NCI-H146 (cell line): ENCODE measurements at regions not wholly inside any gene's neighbourhood (a gene's known extent, or its start where the extent isn't known, plus 50 kb on each side); places are given as distances from the start of the nearest gene placed in this dataset.
"Not testable (repeated sequence)": the region's sequence is repeated elsewhere in the genome, so short reads cannot be mapped to it uniquely, and the experiment has no call there.

ENCODE experiments used
- DNase-seq: peaks from one replicate; lab custom pipeline; 2025; lab: John Stamatoyannopoulos, UW

DNA sequence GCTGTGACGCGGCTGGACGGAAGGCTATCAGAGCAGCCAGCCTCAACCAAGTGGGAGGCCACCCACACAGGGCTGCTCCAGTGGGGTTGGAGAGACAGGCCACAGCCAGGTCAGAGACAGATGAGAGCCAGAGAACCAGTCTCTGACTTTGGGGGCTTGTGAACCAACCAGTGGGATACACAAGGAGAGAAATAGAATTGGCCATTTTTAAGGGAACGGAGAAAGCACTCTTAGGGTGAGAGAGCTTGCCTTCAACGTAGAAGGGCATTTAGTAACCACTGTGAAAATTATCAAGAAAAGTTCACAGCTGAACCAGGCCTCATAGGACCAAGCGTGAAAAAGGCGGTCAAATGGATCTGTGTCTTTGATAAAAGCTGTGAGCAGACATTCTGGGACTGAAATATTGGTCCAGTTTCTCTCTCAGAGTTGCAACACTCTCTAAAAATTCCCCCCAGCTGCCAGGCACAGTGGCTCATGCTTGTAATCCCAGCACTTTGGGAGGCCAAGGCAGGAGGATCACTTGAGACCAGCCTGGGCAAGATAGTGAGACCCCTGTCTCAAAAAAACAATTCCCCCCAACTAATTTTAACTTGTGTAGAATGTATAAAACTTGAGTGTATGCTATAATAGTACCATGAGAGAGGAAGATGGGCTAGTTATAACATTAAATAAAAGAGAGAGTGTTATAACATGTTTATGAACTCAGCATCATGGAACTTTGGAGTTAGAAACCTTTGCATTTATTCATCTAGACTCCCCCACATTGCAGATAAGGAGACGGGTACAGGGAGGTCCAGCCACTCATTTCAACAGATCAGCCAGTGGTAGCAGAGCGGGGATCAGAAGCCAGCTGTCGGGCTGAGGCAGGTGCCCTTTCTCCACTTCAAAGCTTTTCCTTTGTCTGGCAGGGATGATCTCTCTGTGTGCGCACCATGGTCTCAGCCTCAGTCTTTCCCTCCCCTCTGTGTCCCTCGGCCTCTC is 132.2 kb downstream of the NPIPB11 start:
- not testable (repeated sequence) for DNase-seq

DNA sequence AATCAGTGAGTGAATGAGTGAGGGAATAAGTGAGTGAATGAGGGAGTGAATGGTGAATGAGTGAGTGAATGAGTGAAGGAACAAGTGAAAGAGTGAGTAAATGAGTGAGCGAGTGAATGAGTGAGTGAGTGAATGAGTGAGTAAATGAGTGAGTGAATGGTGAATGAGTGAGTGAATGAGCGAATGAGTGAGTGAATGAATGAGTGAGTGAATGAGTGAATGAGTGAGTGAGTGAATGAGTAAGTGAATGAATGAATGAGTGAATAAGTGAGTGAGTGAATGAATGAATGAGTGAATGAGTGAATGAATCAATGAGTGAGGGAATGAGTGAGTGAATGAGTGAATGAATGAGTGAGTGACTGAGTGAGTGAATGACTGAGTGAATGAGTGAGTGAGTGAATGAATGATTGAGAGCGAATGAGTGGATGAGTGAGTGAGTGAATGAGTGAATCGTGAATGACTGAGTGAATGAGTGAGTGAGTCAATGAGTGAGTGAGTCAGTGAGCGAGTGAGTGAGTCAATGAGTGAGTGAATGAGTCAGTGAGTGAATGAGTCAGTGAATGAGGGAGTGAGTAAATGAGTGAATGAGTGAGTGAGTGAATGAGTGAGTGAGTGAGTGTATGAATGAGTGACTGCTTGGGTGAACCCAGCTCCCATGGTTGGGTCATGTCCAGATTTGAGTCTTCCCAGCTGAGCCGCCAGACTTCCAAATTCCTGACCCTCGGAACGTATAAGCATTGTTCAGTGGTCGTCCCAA is 133.0 kb downstream of the NPIPB11 start:
- not testable (repeated sequence) for DNase-seq

GRCh38 chr16:29271721-29272675 is 134.5 kb downstream of the NPIPB11 start:
- not testable (repeated sequence) for DNase-seq

DNA sequence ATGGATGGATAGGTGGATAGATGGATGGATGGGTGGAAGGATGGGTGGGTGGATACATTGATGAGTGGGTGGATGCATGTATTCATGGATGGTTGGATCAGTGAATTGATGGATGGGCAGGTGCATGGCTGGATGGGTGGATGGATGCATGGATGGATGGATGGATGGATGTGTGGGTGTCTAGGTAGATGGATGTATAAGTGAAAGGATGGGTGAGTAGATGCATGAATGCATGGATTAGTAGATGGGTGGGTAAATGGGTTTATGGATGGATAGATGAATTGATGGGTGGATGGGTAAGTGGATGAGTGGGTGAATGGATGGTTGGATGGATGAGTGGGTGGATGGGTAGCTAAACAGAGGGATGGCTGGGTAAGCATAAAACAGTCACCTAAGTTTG is 135.6 kb downstream of the NPIPB11 start:
- DNase-seq, result not testable (repeated sequence)

GRCh38 chr16:29270033-29270432 is 136.5 kb downstream of the NPIPB11 start:
- DNase-seq, result not testable (repeated sequence)

- not testable (repeated sequence) for DNase-seq
Observed at GRCh38 chr16:29269192-29269811, 137.2 kb downstream of the NPIPB11 start.

DNA sequence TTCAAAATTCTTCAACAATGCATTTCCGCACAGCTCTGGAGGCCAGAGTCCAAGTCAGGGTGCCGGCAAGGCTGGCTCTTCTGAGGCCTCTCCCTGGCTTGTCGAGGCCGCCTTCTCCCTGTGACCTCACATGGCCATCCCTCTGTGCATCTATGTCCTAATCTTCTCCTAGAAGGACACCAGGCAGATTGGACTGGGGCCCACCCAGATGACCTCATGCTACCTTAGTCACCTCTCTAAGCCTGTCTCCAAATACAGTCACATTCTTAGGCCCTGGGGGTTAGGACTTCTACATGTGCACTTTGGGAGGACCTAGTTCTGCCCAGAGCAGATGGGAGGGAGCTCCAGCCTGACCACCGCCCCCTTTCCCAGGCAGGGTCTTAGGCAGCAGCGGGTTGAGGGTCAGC is 137.7 kb downstream of the NPIPB11 start:
- not testable (repeated sequence) for DNase-seq

GRCh38 chr16:29268348-29268747 is 138.2 kb downstream of the NPIPB11 start:
- DNase-seq, result not testable (repeated sequence)

DNA sequence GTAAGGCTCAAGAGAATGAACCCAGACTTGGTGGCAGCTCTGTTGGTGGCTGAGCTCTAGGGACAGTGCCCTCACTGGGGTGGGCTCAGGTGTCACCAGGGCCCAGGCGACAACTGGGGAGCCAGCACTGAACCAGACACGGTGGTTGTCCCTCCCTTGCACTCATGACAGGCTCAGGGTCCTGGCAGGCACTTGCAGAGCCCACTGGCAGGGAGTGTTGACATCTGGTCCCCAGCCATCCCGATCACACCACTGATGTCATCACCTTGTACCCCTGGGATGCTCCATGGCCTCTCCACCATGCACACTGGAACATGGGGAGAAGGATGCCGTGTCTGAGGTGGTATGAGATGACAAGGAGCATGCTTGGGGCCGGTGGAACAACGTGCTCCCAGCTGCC is 138.6 kb downstream of the NPIPB11 start:
- not testable (repeated sequence) for DNase-seq

DNA sequence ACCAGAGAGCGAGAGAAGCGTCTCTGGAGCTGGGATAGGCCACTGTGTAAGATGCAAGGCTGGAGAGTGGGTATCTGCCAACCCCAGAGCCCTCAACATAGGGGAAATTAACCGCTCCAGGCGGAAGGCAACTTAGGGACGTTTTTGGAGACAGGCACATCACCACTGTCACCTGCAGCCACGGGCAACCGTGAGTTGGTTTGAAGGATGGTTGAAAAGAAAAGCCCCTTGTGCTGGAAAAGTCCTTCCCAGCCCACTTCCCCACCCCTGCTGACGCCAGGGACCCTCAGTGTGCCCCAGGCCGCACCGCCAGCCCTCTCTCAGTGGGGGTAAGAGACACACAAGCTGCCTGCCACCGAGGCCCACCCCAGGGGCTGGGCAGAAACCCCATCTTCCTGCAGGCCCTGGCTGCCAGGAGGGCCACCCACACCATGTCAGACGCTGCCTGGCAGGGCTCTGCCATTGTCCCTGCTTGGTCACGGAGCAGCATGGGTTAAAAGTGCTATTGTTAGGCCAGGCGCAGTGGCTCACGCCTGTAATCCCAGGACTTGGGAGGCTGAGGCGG is 139.4 kb downstream of the NPIPB11 start:
- not testable (repeated sequence) for DNase-seq

DNA sequence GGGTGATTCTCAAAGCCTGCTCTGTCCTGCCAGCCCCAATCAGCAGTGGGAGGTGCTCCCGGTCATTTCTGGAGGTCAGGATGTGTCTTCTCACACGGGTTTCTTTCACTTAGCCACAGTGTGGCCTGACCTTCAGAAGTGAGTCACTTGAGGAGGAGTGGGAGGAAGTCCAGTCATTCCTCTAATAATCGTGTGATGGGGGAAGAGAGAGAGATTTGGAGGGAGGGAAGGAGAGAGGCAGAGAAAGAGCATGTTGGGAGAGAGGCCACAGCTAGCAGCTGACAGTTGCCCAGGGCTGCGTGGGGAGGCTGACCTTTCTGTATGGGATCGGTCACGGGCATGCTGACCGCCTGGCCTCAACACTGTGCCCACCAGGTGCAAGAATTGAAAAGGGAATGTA is 139.9 kb downstream of the NPIPB11 start:
- not testable (repeated sequence) for DNase-seq

DNA sequence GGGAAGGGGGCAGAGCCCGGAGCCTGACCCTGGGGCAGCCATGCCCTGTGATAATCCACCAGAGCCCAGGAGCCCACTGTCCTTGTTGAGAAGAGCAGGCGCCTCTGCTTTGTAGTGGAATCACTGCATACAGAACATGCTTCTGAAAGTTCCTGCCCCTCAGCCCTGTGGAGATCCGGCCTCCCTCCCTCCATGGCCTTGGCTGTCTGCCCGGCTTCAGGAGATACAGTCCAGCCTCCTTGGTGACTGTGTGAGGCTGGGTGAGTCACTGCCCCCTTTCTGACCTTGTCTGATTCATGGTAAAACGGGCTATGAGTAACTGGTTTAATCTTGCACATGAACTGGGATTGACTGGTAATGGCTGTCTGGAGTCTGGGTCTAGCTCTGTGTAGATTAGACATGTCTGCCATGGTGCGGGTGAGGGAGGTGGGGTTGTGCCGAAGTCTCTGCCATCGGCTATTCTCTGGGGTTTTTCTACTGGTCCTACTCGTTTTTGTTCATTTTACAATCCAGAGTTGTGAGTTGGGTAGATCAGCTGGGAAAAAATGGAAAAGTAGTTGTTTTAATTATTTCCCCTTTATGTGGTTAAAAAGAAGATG is 141.2 kb downstream of the NPIPB11 start:
- DNase-seq, result not testable (repeated sequence)

- not testable (repeated sequence) for DNase-seq
Observed at GRCh38 chr16:29264080-29264837, 142.3 kb downstream of the NPIPB11 start.

GRCh38 chr16:29262725-29263124 is 143.8 kb downstream of the NPIPB11 start:
- DNase-seq, result not testable (repeated sequence)

- not testable (repeated sequence) for DNase-seq
Observed at GRCh38 chr16:29261427-29262248, 144.9 kb downstream of the NPIPB11 start.

DNA sequence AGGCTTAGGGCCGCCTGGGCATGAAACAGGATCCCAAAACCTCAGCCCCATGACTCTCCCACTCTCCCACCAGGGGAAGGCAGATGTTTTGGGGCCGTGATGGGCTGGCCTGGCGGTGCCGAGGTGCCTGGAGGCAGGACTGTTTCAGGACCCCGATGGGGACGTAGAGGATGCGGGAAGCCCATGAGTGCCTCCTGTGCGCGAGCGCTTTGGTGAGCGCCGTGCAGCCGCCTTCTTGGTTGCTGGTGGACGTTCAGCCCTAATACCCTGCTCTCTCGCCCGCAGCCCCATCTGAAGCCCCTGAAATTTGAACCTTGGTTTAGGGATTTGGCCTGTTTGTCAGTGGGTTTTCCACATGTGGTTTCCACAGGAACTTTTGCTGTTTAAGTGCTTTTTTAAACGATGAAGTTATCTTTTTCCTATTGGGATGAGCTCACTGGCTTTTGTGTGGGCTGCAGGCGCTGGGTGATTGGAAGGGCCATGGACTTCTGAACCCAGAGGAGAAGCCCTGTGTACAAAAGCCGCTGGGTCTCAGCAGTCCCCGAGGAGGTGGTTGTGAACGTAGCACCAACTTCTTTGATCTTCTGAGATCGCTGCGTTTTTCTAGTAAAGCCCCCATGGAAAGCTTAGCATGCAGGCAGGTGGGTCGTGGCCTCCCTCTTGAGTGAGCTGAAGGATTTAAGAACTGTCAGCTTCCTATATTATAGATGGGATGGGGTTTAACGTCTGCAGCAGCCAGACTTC is 145.7 kb downstream of the NPIPB11 start:
- DNase-seq, result not testable (repeated sequence)

DNA sequence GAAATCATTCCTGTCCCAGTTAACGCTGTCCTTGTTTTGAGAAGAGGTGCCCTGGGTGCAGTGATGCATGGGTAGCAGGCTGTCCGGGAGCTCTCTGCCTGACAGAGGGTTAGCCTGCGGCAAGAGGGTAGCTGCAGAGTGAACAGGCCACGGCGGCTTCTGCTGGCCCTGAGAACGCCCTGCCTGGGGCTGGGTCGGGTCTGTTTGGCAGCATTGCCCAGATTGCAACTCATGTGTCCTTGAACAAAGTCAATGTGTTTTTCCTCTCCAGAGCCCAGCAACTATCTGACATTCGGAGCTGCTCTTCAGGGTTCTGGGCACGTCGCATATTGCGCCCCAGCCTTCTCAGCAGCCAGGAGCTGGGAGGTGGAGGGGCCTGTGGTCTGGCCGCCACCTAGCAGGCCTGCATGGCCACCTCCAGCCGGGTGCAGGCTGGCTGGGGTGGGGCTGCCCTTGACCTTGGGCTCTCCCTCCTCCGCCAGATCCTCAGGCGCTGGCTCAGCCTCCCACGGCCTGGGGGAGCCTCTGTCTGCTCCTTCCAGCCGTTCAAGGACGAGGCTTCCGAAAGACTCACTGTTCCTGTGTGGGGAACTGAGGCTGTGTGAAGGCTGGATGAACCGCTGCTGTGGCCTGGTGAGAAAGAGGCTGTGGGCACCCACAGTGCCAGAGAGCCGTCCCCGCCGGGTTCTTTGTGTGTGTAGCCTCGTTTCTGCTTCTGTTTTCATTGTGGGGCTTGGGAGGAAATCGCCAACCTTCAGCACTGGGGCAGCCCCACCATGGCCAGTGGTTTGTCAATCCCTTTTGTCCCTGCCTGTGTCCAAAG is 146.7 kb downstream of the NPIPB11 start:
- DNase-seq, result not testable (repeated sequence)
